Thyroid gland (tissue), 4 donors: ENCODE measurements at regions not wholly inside any gene's neighbourhood (a gene's known extent, or its start where the extent isn't known, plus 50 kb on each side); places are given as distances from the start of the nearest gene placed in this dataset.
A peak's percentile ranks its signal among the peaks of the same experiment; 100 is the strongest.

Experiments
- DNase-seq, 2 donors: peaks; one replicate each; pipeline ENCODE4 v3.0.0-alpha.2; 2019
- H3K27ac ChIP-seq, 3 donors: fragments of 200-600 bp; sonication (generic); 1 replicate in 2 of 3; 2 replicates in 1 of 3; pipeline ENCODE4 v1.5.1; 2016 to 2019; ENCODE audit warnings: mild to moderate bottlenecking in 1 of 3, moderate library complexity in 1 of 3
- H3K27me3 ChIP-seq: fragments of 200-600 bp; sonication (generic); one replicate; pipeline ENCODE4 v1.5.1; 2019
- H3K36me3 ChIP-seq, 2 donors: fragments of 200-600 bp; sonication (generic); one replicate each; pipeline ENCODE4 v1.5.1; 2016 to 2019
- H3K4me1 ChIP-seq, 2 donors: fragments of 200-600 bp; sonication (generic); one replicate each; pipeline ENCODE4 v1.5.1; 2017 to 2019
- H3K4me3 ChIP-seq, 3 donors: fragments of 200-600 bp; sonication (generic); replicated peaks in 1 of 3; 1 replicate in 2 of 3; 2 replicates in 1 of 3; pipeline ENCODE4 v1.5.1; 2016; ENCODE audit warnings: mild to moderate bottlenecking in 1 of 3
- H3K9me3 ChIP-seq: fragments of 200-600 bp; sonication (generic); one replicate; pipeline ENCODE4 v1.5.1; 2017
- CTCF ChIP-seq, 6 experiments: fragments of 200-600 bp in 3 of 6; fragments of 450-650 bp in 3 of 6; sonication (generic) in 3 of 6; IDR thresholded peaks; one replicate each; pipeline ENCODE4 v1.5.1; 2016 to 2019; ENCODE audit warnings: antibody characterized with exemption in 6 of 6, mild to moderate bottlenecking in 2 of 6, inconsistent platforms in 1 of 6, moderate library complexity in 1 of 6
- POLR2A ChIP-seq, 2 donors: fragments of 450-650 bp; IDR thresholded peaks; one replicate each; pipeline ENCODE4 v1.6.1; 2017; ENCODE audit warnings: antibody characterized with exemption in 2 of 2, mild to moderate bottlenecking in 2 of 2, moderate library complexity in 1 of 2
- WGBS, 2 donors: methylation state at CpG; one replicate each; pipeline ENCODE4 v1.1.5; 2017; 5-methylcytosine and 5-hydroxymethylcytosine counted together
- intact Hi-C: fragments of 100-400 bp; cut with DNase I; formaldehyde crosslinking; loops from one replicate; pipeline ENCODE4 v1.15.1; 2023

GRCh38 chr15:57854531-57854930, 148.0 kb downstream of the POLR2M start:
- TF ChIP-seq CTCF (IDR thresholded peaks at IDR 0.05) (no peak), POLR2A (IDR thresholded peaks at IDR 0.05) (no peak)
- H3K4me3 ChIP-seq, result no peak overlapping the region
- H3K36me3 ChIP-seq, result no peaks in the 10 kb centered on the region
- H3K9me3 ChIP-seq, result no peaks in the 10 kb centered on the region
- intact Hi-C loops, result loop anchor here (10.0 kb wide), 1 partner anchor 120 kb away; no protein-coding TSS in a partner anchor
- H3K27ac ChIP-seq, result no peak overlapping the region
- no peaks in the 10 kb centered on the region for H3K27me3 ChIP-seq
- H3K4me1 ChIP-seq, result no peaks in the 10 kb centered on the region
- DNase-seq, result no peak

- H3K27ac ChIP-seq, result no peak overlapping the region
- TF ChIP-seq POLR2A (IDR thresholded peaks at IDR 0.05) (no peak), CTCF (IDR thresholded peaks at IDR 0.05) (no peak)
- WGBS, 2 donors, result 93 to 97% methylated on average over 1 of the region's 1 CpG
- H3K36me3 ChIP-seq, result no peaks in the 10 kb centered on the region
- intact Hi-C loops, result loop anchor here (10.0 kb wide), 1 partner anchor 123 kb away; no protein-coding TSS in a partner anchor
- H3K4me1 ChIP-seq, result no peaks in the 10 kb centered on the region
- H3K9me3 ChIP-seq, result no peaks in the 10 kb centered on the region
- no peak for DNase-seq
- no peak overlapping the region for H3K4me3 ChIP-seq
- no peaks in the 10 kb centered on the region for H3K27me3 ChIP-seq
Observed at GRCh38 chr15:57857871-57858270, 151.4 kb downstream of the POLR2M start.

- Histone ChIP-seq H3K27me3 (no peaks in the 10 kb centered on the region), H3K4me1 (no peaks in the 10 kb centered on the region), H3K9me3 (no peaks in the 10 kb centered on the region), H3K27ac (no peak overlapping the region), H3K4me3 (no peak overlapping the region), H3K36me3 (no peaks in the 10 kb centered on the region)
- WGBS, 2 donors, result 74 to 82% methylated on average over 2 of the region's 2 CpGs
- no peak for DNase-seq
- intact Hi-C loops, result loop anchor here (10.0 kb wide), 1 partner anchor 124 kb away; no protein-coding TSS in a partner anchor
- TF ChIP-seq CTCF (IDR thresholded peaks at IDR 0.05), result no peak
- no peak for TF ChIP-seq POLR2A (IDR thresholded peaks at IDR 0.05)
Observed at GRCh38 chr15:57859130-57859685, 152.7 kb downstream of the POLR2M start.

GRCh38 chr15:57861034-57861638, 154.6 kb downstream of the POLR2M start:
- TF ChIP-seq POLR2A (IDR thresholded peaks at IDR 0.05) (no peak), CTCF (IDR thresholded peaks at IDR 0.05) (peak; percentile 67 to 82 (median 76))
- no peak overlapping the region for H3K4me3 ChIP-seq
- H3K36me3 ChIP-seq, result no peaks in the 10 kb centered on the region
- 21 to 23% methylated on average over 6 of the region's 6 CpGs for WGBS, 2 donors
- no peaks in the 10 kb centered on the region for H3K9me3 ChIP-seq
- H3K27me3 ChIP-seq, result no peaks in the 10 kb centered on the region
- no peak overlapping the region for H3K27ac ChIP-seq
- DNase-seq, result peak; percentile 3 to 15
- intact Hi-C loops, result loop anchor here (5.0 to 10.0 kb wide), 3 partner anchors 199 to 324 kb away; no protein-coding TSS in a partner anchor
- H3K4me1 ChIP-seq, result no peaks in the 10 kb centered on the region

- Histone ChIP-seq H3K4me3 (no peak overlapping the region), H3K4me1 (no peaks in the 10 kb centered on the region), H3K36me3 (no peaks in the 10 kb centered on the region), H3K27ac (no peak overlapping the region), H3K9me3 (no peaks in the 10 kb centered on the region), H3K27me3 (no peaks in the 10 kb centered on the region)
- no peak for DNase-seq
- intact Hi-C loops, result loop anchor here (5.0 to 10.0 kb wide), 3 partner anchors 200 to 323 kb away; no protein-coding TSS in a partner anchor
- TF ChIP-seq POLR2A (IDR thresholded peaks at IDR 0.05), result no peak
- TF ChIP-seq CTCF (IDR thresholded peaks at IDR 0.05), result no peak
- 65 to 75% methylated on average over 6 of the region's 6 CpGs for WGBS, 2 donors
Observed at GRCh38 chr15:57861815-57862586, 155.5 kb downstream of the POLR2M start.
